ENCODE measurements at regions not wholly inside any gene's neighbourhood (a gene's known extent, or its start where the extent isn't known, plus 50 kb on each side); places are given as distances from the start of the nearest gene placed in this dataset.

GRCh38 chr2:104213758-104214157, 640.2 kb upstream of the POU3F3 start:
- TF ChIP-seq CTCF (IDR thresholded peaks at IDR 0.05; ENCODE audit: insufficient read depth, low read length, poor library complexity, severe bottlenecking) (no peak), EZH2phosphoT487 (conservative IDR thresholded peaks at IDR 0.05; ENCODE audit: low read length) (no peak)
